ENCODE measurements at regions not wholly inside any gene's neighbourhood (a gene's known extent, or its start where the extent isn't known, plus 50 kb on each side); places are given as distances from the start of the nearest gene placed in this dataset.

GRCh38 chr20:40207655-40208054, 481.4 kb downstream of the MAFB start:
- Histone ChIP-seq H3K27me3 (ENCODE audit: insufficient read depth, low read length) (peaks cover 3% of the 10 kb centered on the region), H3K4me1 (ENCODE audit: insufficient read depth, low read length) (no peaks in the 10 kb centered on the region), H3K4me3 (ENCODE audit: low read length) (no peak overlapping the region), H3K9me3 (ENCODE audit: low read depth, low read length) (peaks cover 5% of the 10 kb centered on the region)

GRCh38 chr20:40205971-40206370, 483.1 kb downstream of the MAFB start:
- Histone ChIP-seq H3K4me3 (ENCODE audit: low read length) (no peak overlapping the region), H3K27me3 (ENCODE audit: insufficient read depth, low read length) (peaks cover 3% of the 10 kb centered on the region), H3K4me1 (ENCODE audit: insufficient read depth, low read length) (no peaks in the 10 kb centered on the region)

GRCh38 chr20:40203032-40203431, 486.0 kb downstream of the MAFB start:
- H3K9me3 ChIP-seq (ENCODE audit: low read depth, low read length) = peaks cover 5% of the 10 kb centered on the region
- no peaks in the 10 kb centered on the region for H3K4me1 ChIP-seq (ENCODE audit: insufficient read depth, low read length)
- no peak overlapping the region for H3K4me3 ChIP-seq (ENCODE audit: low read length)
- H3K27me3 ChIP-seq (ENCODE audit: insufficient read depth, low read length) = no peaks in the 10 kb centered on the region

More at GRCh38 chr20:40205971-40206370, 483.1 kb downstream of the MAFB start:
- H3K9me3 ChIP-seq (ENCODE audit: low read depth, low read length) = peaks cover 5% of the 10 kb centered on the region

- Histone ChIP-seq H3K4me3 (ENCODE audit: low read length) (no peak overlapping the region), H3K9me3 (ENCODE audit: low read depth, low read length) (no peaks in the 10 kb centered on the region), H3K27me3 (ENCODE audit: insufficient read depth, low read length) (no peaks in the 10 kb centered on the region), H3K4me1 (ENCODE audit: insufficient read depth, low read length) (no peaks in the 10 kb centered on the region)
Observed at GRCh38 chr20:40197691-40198090, 491.3 kb downstream of the MAFB start.

GRCh38 chr20:40196846-40197436, 492.1 kb downstream of the MAFB start:
- Histone ChIP-seq H3K4me3 (ENCODE audit: low read length) (no peak overlapping the region), H3K27me3 (ENCODE audit: insufficient read depth, low read length) (no peaks in the 10 kb centered on the region), H3K4me1 (ENCODE audit: insufficient read depth, low read length) (peaks cover 6% of the 10 kb centered on the region), H3K9me3 (ENCODE audit: low read depth, low read length) (no peaks in the 10 kb centered on the region)

GRCh38 chr20:40195742-40196141, 493.3 kb downstream of the MAFB start:
- Histone ChIP-seq H3K9me3 (ENCODE audit: low read depth, low read length) (no peaks in the 10 kb centered on the region), H3K4me3 (ENCODE audit: low read length) (no peak overlapping the region), H3K27me3 (ENCODE audit: insufficient read depth, low read length) (no peaks in the 10 kb centered on the region)

GRCh38 chr20:40192529-40192928, 496.5 kb downstream of the MAFB start:
- Histone ChIP-seq H3K4me3 (ENCODE audit: low read length) (no peak overlapping the region), H3K4me1 (ENCODE audit: insufficient read depth, low read length) (peaks cover 6% of the 10 kb centered on the region), H3K9me3 (ENCODE audit: low read depth, low read length) (no peaks in the 10 kb centered on the region), H3K27me3 (ENCODE audit: insufficient read depth, low read length) (no peaks in the 10 kb centered on the region)

More at GRCh38 chr20:40195742-40196141, 493.3 kb downstream of the MAFB start:
- H3K4me1 ChIP-seq (ENCODE audit: insufficient read depth, low read length) = peaks cover 6% of the 10 kb centered on the region

GRCh38 chr20:40192081-40192480, 497.0 kb downstream of the MAFB start:
- Histone ChIP-seq H3K9me3 (ENCODE audit: low read depth, low read length) (no peaks in the 10 kb centered on the region), H3K4me3 (ENCODE audit: low read length) (no peak overlapping the region), H3K4me1 (ENCODE audit: insufficient read depth, low read length) (peaks cover 6% of the 10 kb centered on the region), H3K27me3 (ENCODE audit: insufficient read depth, low read length) (no peaks in the 10 kb centered on the region)

- no peak overlapping the region for H3K4me3 ChIP-seq (ENCODE audit: low read length)
- no peaks in the 10 kb centered on the region for H3K9me3 ChIP-seq (ENCODE audit: low read depth, low read length)
- no peaks in the 10 kb centered on the region for H3K27me3 ChIP-seq (ENCODE audit: insufficient read depth, low read length)
- H3K4me1 ChIP-seq (ENCODE audit: insufficient read depth, low read length) = peaks cover 6% of the 10 kb centered on the region
Observed at GRCh38 chr20:40191573-40191972, 497.5 kb downstream of the MAFB start.

- Histone ChIP-seq H3K9me3 (ENCODE audit: low read depth, low read length) (no peaks in the 10 kb centered on the region), H3K27me3 (ENCODE audit: insufficient read depth, low read length) (no peaks in the 10 kb centered on the region), H3K4me3 (ENCODE audit: low read length) (no peak overlapping the region), H3K4me1 (ENCODE audit: insufficient read depth, low read length) (peaks cover 6% of the 10 kb centered on the region)
Observed at GRCh38 chr20:40189621-40190020, 499.4 kb downstream of the MAFB start.

- no peaks in the 10 kb centered on the region for H3K9me3 ChIP-seq (ENCODE audit: low read depth, low read length)
- no peaks in the 10 kb centered on the region for H3K27me3 ChIP-seq (ENCODE audit: insufficient read depth, low read length)
- H3K4me3 ChIP-seq (ENCODE audit: low read length) = no peak overlapping the region
- peaks cover 6% of the 10 kb centered on the region for H3K4me1 ChIP-seq (ENCODE audit: insufficient read depth, low read length)
Observed at GRCh38 chr20:40188319-40188718, 500.7 kb downstream of the MAFB start.

GRCh38 chr20:40186826-40187225, 502.2 kb downstream of the MAFB start:
- Histone ChIP-seq H3K27me3 (ENCODE audit: insufficient read depth, low read length) (no peaks in the 10 kb centered on the region), H3K9me3 (ENCODE audit: low read depth, low read length) (no peaks in the 10 kb centered on the region), H3K4me1 (ENCODE audit: insufficient read depth, low read length) (no peaks in the 10 kb centered on the region), H3K4me3 (ENCODE audit: low read length) (no peak overlapping the region)

GRCh38 chr20:40181676-40182075, 507.4 kb downstream of the MAFB start:
- Histone ChIP-seq H3K4me1 (ENCODE audit: insufficient read depth, low read length) (no peaks in the 10 kb centered on the region), H3K9me3 (ENCODE audit: low read depth, low read length) (no peaks in the 10 kb centered on the region), H3K27me3 (ENCODE audit: insufficient read depth, low read length) (no peaks in the 10 kb centered on the region), H3K4me3 (ENCODE audit: low read length) (no peak overlapping the region)

- Histone ChIP-seq H3K4me3 (ENCODE audit: low read length) (no peak overlapping the region), H3K9me3 (ENCODE audit: low read depth, low read length) (no peaks in the 10 kb centered on the region), H3K27me3 (ENCODE audit: insufficient read depth, low read length) (peaks cover 3% of the 10 kb centered on the region), H3K4me1 (ENCODE audit: insufficient read depth, low read length) (no peaks in the 10 kb centered on the region)
Observed at GRCh38 chr20:40176098-40176841, 512.8 kb downstream of the MAFB start.

GRCh38 chr20:40175296-40175695, 513.7 kb downstream of the MAFB start:
- H3K27me3 ChIP-seq (ENCODE audit: insufficient read depth, low read length) = peaks cover 3% of the 10 kb centered on the region
- no peaks in the 10 kb centered on the region for H3K9me3 ChIP-seq (ENCODE audit: low read depth, low read length)
- no peak overlapping the region for H3K4me3 ChIP-seq (ENCODE audit: low read length)
- no peaks in the 10 kb centered on the region for H3K4me1 ChIP-seq (ENCODE audit: insufficient read depth, low read length)

GRCh38 chr20:40173872-40174271, 515.2 kb downstream of the MAFB start:
- Histone ChIP-seq H3K9me3 (ENCODE audit: low read depth, low read length) (no peaks in the 10 kb centered on the region), H3K27me3 (ENCODE audit: insufficient read depth, low read length) (peaks cover 3% of the 10 kb centered on the region), H3K4me3 (ENCODE audit: low read length) (no peak overlapping the region), H3K4me1 (ENCODE audit: insufficient read depth, low read length) (no peaks in the 10 kb centered on the region)
